Psoas muscle (tissue), 7 donors: ENCODE measurements at regions not wholly inside any gene's neighbourhood (a gene's known extent, or its start where the extent isn't known, plus 50 kb on each side); places are given as distances from the start of the nearest gene placed in this dataset.
"Not testable (repeated sequence)": the region's sequence is repeated elsewhere in the genome, so short reads cannot be mapped to it uniquely, and the experiment has no call there.

ENCODE experiments used
- ATAC-seq, 4 donors: fragments of 200-7000 bp; cut with Tn5 transposase; one replicate each; pipeline ENCODE4 v1.9.1; 2020; ENCODE audit warnings: moderate library complexity in 3 of 4, mild to moderate bottlenecking in 2 of 4
- DNase-seq, 2 donors: peaks; one replicate each; pipeline ENCODE4 v3.0.0-alpha.2; 2020
- H3K27ac ChIP-seq: fragments of 200-600 bp; one replicate; pipeline ENCODE4 v1.8.0; 2022
- H3K27me3 ChIP-seq, 3 donors: fragments of 200-600 bp in 1 of 3; one replicate each; pipeline versions ENCODE4 v1.6.1 to v1.8.0; 2013 to 2022; ENCODE audit warnings: low read length in 2 of 3, mild to moderate bottlenecking in 2 of 3, moderate library complexity in 1 of 3; ENCODE audit not compliant: insufficient read depth in 3 of 3
- H3K36me3 ChIP-seq, 2 donors: fragments of 200-600 bp in 1 of 2; one replicate each; pipeline versions ENCODE4 v1.6.1 to v1.8.0; 2013 to 2022; ENCODE audit warnings: low read depth in 1 of 2, mild to moderate bottlenecking in 1 of 2, moderate library complexity in 1 of 2; ENCODE audit not compliant: insufficient read depth in 1 of 2
- H3K4me1 ChIP-seq: fragments of 200-600 bp; one replicate; pipeline ENCODE4 v1.8.0; 2022
- H3K4me3 ChIP-seq: fragments of 200-600 bp; one replicate; pipeline ENCODE4 v1.8.0; 2022; ENCODE audit warnings: mild to moderate bottlenecking
- H3K9me3 ChIP-seq: fragments of 200-600 bp; one replicate; pipeline ENCODE4 v1.8.0; 2022
- CTCF ChIP-seq: fragments of 200-600 bp; IDR thresholded peaks from one replicate; pipeline ENCODE4 v1.8.0; 2022; ENCODE audit warnings: antibody characterized with exemption
- WGBS, 3 donors: extraction: QIAGEN DNeasy Blood & Tissue Kit; methylation state at CpG; one replicate each; pipeline versions ENCODE4 v1.1.6 to v1.1.7; 2013; 5-methylcytosine and 5-hydroxymethylcytosine counted together
- intact Hi-C, 2 donors: fragments of 100-400 bp; cut with DNase I; formaldehyde crosslinking; loops; one replicate each; pipeline versions ENCODE4 v1.11.0 to v1.14.2; 2022
- donor health status: healthy with polysubstance abuse.
- donor health status: DM: no; HTN: no; CAD: no; lungs with moderate emphysema.
- donor health status: Bipolar disorder and iron deficiency.
- donor health status: healthy.
- donor health status: DM: yes; HTN: yes; CAD: no.
- donor health status: DM: no; HTN: no; CAD: no.
- donor health status: DM: yes; HTN: yes; CAD: no.

DNA sequence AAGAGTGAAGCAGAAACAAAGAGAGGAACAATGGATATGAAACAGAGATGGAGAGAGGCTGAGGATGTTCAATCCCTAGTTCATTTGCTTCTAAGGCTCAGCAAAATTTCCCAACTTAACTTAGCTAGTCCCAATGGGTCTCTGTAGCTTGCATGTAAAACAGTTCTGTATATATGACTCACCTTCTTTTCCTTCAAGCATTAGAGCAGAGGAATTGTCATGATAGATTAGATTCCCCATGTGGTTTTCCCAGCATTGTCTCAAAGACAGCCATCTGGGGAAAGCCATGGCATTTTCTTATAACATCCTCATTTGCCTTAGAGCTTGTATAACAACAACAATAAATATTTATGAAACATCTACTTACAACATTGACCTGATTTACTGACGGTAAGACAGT lies 93.9 kb upstream of the GATB start:
- intact Hi-C loops = no loop called here
- Histone ChIP-seq H3K4me3 (no peak overlapping the region), H3K27me3 (peaks cover 0 to 3% (median 0%) of the 10 kb centered on the region in 3 donors), H3K27ac (no peak overlapping the region), H3K4me1 (no peaks in the 10 kb centered on the region), H3K36me3 (no peaks in the 10 kb centered on the region), H3K9me3 (no peaks in the 10 kb centered on the region)
- no peak for TF ChIP-seq CTCF
- ATAC-seq = no peak
- DNase-seq = no peak
- WGBS, 3 donors = 87 to 100% (median 89%) methylated on average over 1 of the region's 1 CpG

- no peaks in the 10 kb centered on the region for H3K9me3 ChIP-seq
- no peak for TF ChIP-seq CTCF
- no peak overlapping the region for H3K4me3 ChIP-seq
- H3K36me3 ChIP-seq = no peaks in the 10 kb centered on the region
- H3K27ac ChIP-seq = no peak overlapping the region
- 63 to 75% (median 65%) methylated on average over 4 of the region's 4 CpGs for WGBS, 3 donors
- intact Hi-C loops = no loop called here
- H3K4me1 ChIP-seq = no peaks in the 10 kb centered on the region
- H3K27me3 ChIP-seq = no peaks in the 10 kb centered on the region
- ATAC-seq (no peak), DNase-seq (no peak)
These were observed 92.2 kb upstream of the GATB start for GRCh38 chr4:151853034-151853433.

- Histone ChIP-seq H3K4me3 (no peak overlapping the region), H3K27me3 (no peaks in the 10 kb centered on the region), H3K27ac (no peak overlapping the region), H3K4me1 (no peaks in the 10 kb centered on the region), H3K9me3 (no peaks in the 10 kb centered on the region), H3K36me3 (no peaks in the 10 kb centered on the region)
- intact Hi-C loops = no loop called here
- TF ChIP-seq CTCF = no peak
- WGBS, 3 donors = 35 to 75% (median 38%) methylated on average over 2 of the region's 2 CpGs
- ATAC-seq (no peak), DNase-seq (no peak)
These were observed 91.4 kb upstream of the GATB start for GRCh38 chr4:151852202-151852601.

- intact Hi-C loops = no loop called here
- no peak for TF ChIP-seq CTCF
- no peaks in the 10 kb centered on the region for H3K4me1 ChIP-seq
- H3K36me3 ChIP-seq = no peaks in the 10 kb centered on the region
- ATAC-seq (no peak), DNase-seq (no peak)
- no peak overlapping the region for H3K27ac ChIP-seq
- H3K4me3 ChIP-seq = no peak overlapping the region
- no peaks in the 10 kb centered on the region for H3K9me3 ChIP-seq
- H3K27me3 ChIP-seq = no peaks in the 10 kb centered on the region
- 83 to 89% (median 86%) methylated on average over 2 of the region's 2 CpGs for WGBS, 3 donors
These were observed 90.5 kb upstream of the GATB start for GRCh38 chr4:151851354-151851753.

GRCh38 chr4:151850791-151851213 lies 90.0 kb upstream of the GATB start:
- ATAC-seq (no peak), DNase-seq (no peak)
- H3K36me3 ChIP-seq = no peaks in the 10 kb centered on the region
- intact Hi-C loops = no loop called here
- H3K27ac ChIP-seq = no peak overlapping the region
- no peak overlapping the region for H3K4me3 ChIP-seq
- no peak for TF ChIP-seq CTCF
- H3K27me3 ChIP-seq = no peaks in the 10 kb centered on the region
- no peaks in the 10 kb centered on the region for H3K9me3 ChIP-seq
- WGBS, 3 donors = 61 to 82% (median 64%) methylated on average over 2 of the region's 2 CpGs
- no peaks in the 10 kb centered on the region for H3K4me1 ChIP-seq

DNA sequence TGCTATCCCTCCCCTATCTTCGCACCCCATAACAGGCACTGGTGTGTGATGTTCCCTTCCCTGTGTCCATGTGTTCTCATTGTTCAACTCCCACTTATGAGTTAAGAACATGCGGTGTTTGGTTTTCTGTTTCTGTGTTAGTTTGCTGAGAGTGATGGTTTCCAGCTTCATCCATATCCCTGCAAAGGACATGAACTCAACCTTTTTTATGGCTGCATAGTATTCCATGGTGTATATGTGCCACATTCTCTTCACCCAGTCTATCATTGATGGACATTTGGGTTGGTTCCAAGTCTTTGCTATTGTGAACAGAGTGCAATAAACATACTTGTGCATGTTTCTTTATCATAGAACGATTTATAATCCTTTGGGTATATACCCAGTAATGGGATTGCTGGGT lies 84.7 kb upstream of the GATB start:
- H3K27me3 ChIP-seq, intact Hi-C loops, H3K36me3 ChIP-seq, DNase-seq, H3K27ac ChIP-seq, H3K4me3 ChIP-seq, H3K9me3 ChIP-seq, H3K4me1 ChIP-seq, ATAC-seq: not testable (repeated sequence)
- 91 to 94% (median 91%) methylated on average over 3 of the region's 3 CpGs for WGBS, 3 donors
